ENCODE measurements at regions not wholly inside any gene's neighbourhood (a gene's known extent, or its start where the extent isn't known, plus 50 kb on each side); places are given as distances from the start of the nearest gene placed in this dataset.

DNA sequence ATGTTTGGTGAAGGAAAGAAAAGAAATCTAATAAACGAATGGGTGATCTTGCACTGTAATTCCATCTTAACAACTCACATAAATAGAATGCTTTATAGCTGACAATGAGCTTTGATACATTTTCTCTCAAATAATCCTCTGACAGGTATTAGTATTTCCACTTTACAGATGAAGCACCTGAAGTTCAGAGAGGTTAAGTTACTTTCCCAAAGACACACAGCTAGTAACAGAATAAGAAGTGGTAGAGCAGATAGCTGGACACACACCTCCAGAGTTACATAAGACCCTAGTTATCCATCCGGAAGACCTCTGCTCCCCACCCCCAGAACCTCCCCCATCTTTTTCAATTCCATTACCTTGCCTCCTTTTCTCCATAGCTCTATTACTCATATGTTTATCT lies 213.3 kb upstream of the ZC3H12A start:
- TF ChIP-seq, protein P1, sequence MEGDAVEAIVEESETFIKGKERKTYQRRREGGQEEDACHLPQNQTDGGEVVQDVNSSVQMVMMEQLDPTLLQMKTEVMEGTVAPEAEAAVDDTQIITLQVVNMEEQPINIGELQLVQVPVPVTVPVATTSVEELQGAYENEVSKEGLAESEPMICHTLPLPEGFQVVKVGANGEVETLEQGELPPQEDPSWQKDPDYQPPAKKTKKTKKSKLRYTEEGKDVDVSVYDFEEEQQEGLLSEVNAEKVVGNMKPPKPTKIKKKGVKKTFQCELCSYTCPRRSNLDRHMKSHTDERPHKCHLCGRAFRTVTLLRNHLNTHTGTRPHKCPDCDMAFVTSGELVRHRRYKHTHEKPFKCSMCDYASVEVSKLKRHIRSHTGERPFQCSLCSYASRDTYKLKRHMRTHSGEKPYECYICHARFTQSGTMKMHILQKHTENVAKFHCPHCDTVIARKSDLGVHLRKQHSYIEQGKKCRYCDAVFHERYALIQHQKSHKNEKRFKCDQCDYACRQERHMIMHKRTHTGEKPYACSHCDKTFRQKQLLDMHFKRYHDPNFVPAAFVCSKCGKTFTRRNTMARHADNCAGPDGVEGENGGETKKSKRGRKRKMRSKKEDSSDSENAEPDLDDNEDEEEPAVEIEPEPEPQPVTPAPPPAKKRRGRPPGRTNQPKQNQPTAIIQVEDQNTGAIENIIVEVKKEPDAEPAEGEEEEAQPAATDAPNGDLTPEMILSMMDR (IDR thresholded peaks at IDR 0.05; ENCODE audit: insufficient read depth, low read length): no peak
- no peak for TF ChIP-seq GABPA (IDR thresholded peaks at IDR 0.05; ENCODE audit: low read depth)
- no peak for TF ChIP-seq SPI1 (IDR thresholded peaks at IDR 0.05; ENCODE audit: borderline replicate concordance, low read depth)
